Stomach (tissue), 8 donors: ENCODE measurements at regions not wholly inside any gene's neighbourhood (a gene's known extent, or its start where the extent isn't known, plus 50 kb on each side); places are given as distances from the start of the nearest gene placed in this dataset.

Source experiments
- DNase-seq, 2 donors: peaks; one replicate each; pipeline versions ENCODE4 v3.0.0 to v3.0.0-alpha.2; 2013 to 2019
- H3K27ac ChIP-seq, 5 donors: fragments of 200-600 bp in 4 of 5; sonication (generic) in 4 of 5; one replicate each; pipeline ENCODE4 v1.5.1; 2013 to 2019; ENCODE audit warnings: mild to moderate bottlenecking in 1 of 5, moderate library complexity in 1 of 5
- H3K27me3 ChIP-seq, 3 donors: fragments of 200-600 bp; sonication (generic); one replicate each; pipeline ENCODE4 v1.5.1; 2017 to 2019; ENCODE audit warnings: mixed run types in 1 of 3
- H3K36me3 ChIP-seq, 4 donors: fragments of 200-600 bp; sonication (generic); 1 replicate in 3 of 4; 2 replicates in 1 of 4; pipeline ENCODE4 v1.5.1; 2016 to 2019
- H3K4me1 ChIP-seq, 4 donors: fragments of 200-600 bp; sonication (generic); one replicate each; pipeline ENCODE4 v1.5.1; 2016 to 2019
- H3K4me3 ChIP-seq, 4 donors: fragments of 200-600 bp; sonication (generic) in 3 of 4; one replicate each; pipeline ENCODE4 v1.5.1; 2016 to 2019; ENCODE audit warnings: mild to moderate bottlenecking in 1 of 4
- H3K9me3 ChIP-seq, 4 donors: fragments of 200-600 bp; sonication (generic); one replicate each; pipeline ENCODE4 v1.5.1; 2016 to 2019
- CTCF ChIP-seq, 7 experiments: fragments of 450-650 bp in 4 of 7; fragments of 200-600 bp in 3 of 7; sonication (generic) in 3 of 7; IDR thresholded peaks; one replicate each; pipeline ENCODE4 v1.5.1; 2016 to 2019; ENCODE audit warnings: antibody characterized with exemption in 7 of 7, control low read depth in 2 of 7, mild to moderate bottlenecking in 1 of 7
- EP300 ChIP-seq: sonication (generic); formaldehyde crosslinking; IDR thresholded peaks from one replicate; pipeline ENCODE4 v1.6.1; 2017; ENCODE audit warnings: antibody characterized with exemption
- POLR2A ChIP-seq, 4 donors: fragments of 450-650 bp; IDR thresholded peaks; one replicate each; pipeline ENCODE4 v1.6.1; 2016; ENCODE audit warnings: antibody characterized with exemption in 4 of 4, control low read depth in 2 of 4, mild to moderate bottlenecking in 1 of 4, moderate library complexity in 1 of 4
- POLR2AphosphoS5 ChIP-seq, 3 donors: sonication (generic); formaldehyde crosslinking; IDR thresholded peaks; one replicate each; pipeline ENCODE4 v1.6.1; 2016; ENCODE audit warnings: antibody characterized with exemption in 3 of 3
- whole genome bisulfite sequencing, 5 donors: extraction: QIAGEN DNeasy Blood & Tissue Kit in 3 of 5; methylation state at CpG; one replicate each; pipeline versions ENCODE4 v1.1.5 to v1.1.7; 2013 to 2018; 5-methylcytosine and 5-hydroxymethylcytosine counted together
- intact Hi-C: fragments of 100-400 bp; cut with DNase I; formaldehyde crosslinking; loops from one replicate; pipeline ENCODE4 v1.15.1; 2023; ENCODE audit warnings: low total_unique reads
- donor health status: healthy with polysubstance abuse.
- donor health status: Bipolar disorder and iron deficiency.
- donor health status: healthy.

GRCh38 chr1:29597861-29598260, 361.5 kb downstream of the PTPRU start:
- Histone ChIP-seq H3K9me3 (no peaks in the 10 kb centered on the region), H3K4me1 (no peaks in the 10 kb centered on the region), H3K36me3 (no peaks in the 10 kb centered on the region), H3K27ac (no peak overlapping the region), H3K27me3 (peaks cover 0 to 38% (median 0%) of the 10 kb centered on the region in 3 donors), H3K4me3 (no peak overlapping the region)
- intact Hi-C loops, result no loop called here
- TF ChIP-seq EP300, result no peak
- TF ChIP-seq POLR2A (IDR thresholded peaks at IDR 0.05), result no peak
- TF ChIP-seq POLR2AphosphoS5 (IDR thresholded peaks at IDR 0.05), result no peak
- TF ChIP-seq CTCF (IDR thresholded peaks at IDR 0.05), result no peak
- DNase-seq, result no peak
- 54 to 69% (median 61%) methylated on average over 5 of the region's 5 CpGs for WGBS, 5 donors

GRCh38 chr1:29593601-29594382, 357.5 kb downstream of the PTPRU start:
- Histone ChIP-seq H3K9me3 (no peaks in the 10 kb centered on the region), H3K27me3 (peaks cover 0 to 32% (median 0%) of the 10 kb centered on the region in 3 donors), H3K4me1 (no peaks in the 10 kb centered on the region), H3K36me3 (no peaks in the 10 kb centered on the region), H3K4me3 (no peak overlapping the region), H3K27ac (no peak overlapping the region)
- no peak for DNase-seq
- WGBS, 5 donors, result 67 to 80% (median 69%) methylated on average over 4 of the region's 4 CpGs
- intact Hi-C loops, result no loop called here
- no peak for TF ChIP-seq CTCF (IDR thresholded peaks at IDR 0.05)
- TF ChIP-seq POLR2AphosphoS5 (IDR thresholded peaks at IDR 0.05), result no peak
- TF ChIP-seq POLR2A (IDR thresholded peaks at IDR 0.05), result no peak
- no peak for TF ChIP-seq EP300

- WGBS, 5 donors, result 49 to 82% (median 54%) methylated on average over 5 of the region's 5 CpGs
- H3K27me3 ChIP-seq, result peaks cover 0 to 32% (median 0%) of the 10 kb centered on the region in 3 donors
- TF ChIP-seq POLR2A (IDR thresholded peaks at IDR 0.05) (no peak), POLR2AphosphoS5 (IDR thresholded peaks at IDR 0.05) (no peak), EP300 (no peak), CTCF (IDR thresholded peaks at IDR 0.05) (no peak)
- intact Hi-C loops, result no loop called here
- no peak overlapping the region for H3K4me3 ChIP-seq
- no peak overlapping the region for H3K27ac ChIP-seq
- no peak for DNase-seq
- H3K9me3 ChIP-seq, result no peaks in the 10 kb centered on the region
- H3K4me1 ChIP-seq, result no peaks in the 10 kb centered on the region
- H3K36me3 ChIP-seq, result no peaks in the 10 kb centered on the region
These were observed 356.4 kb downstream of the PTPRU start for GRCh38 chr1:29592731-29593130.

GRCh38 chr1:29592261-29592615, 355.9 kb downstream of the PTPRU start:
- H3K4me1 ChIP-seq, result no peaks in the 10 kb centered on the region
- no peak for DNase-seq
- TF ChIP-seq EP300 (no peak), POLR2AphosphoS5 (IDR thresholded peaks at IDR 0.05) (no peak), CTCF (IDR thresholded peaks at IDR 0.05) (no peak), POLR2A (IDR thresholded peaks at IDR 0.05) (no peak)
- peaks cover 0 to 37% (median 0%) of the 10 kb centered on the region in 3 donors for H3K27me3 ChIP-seq
- 76 to 85% (median 81%) methylated on average over 4 to 6 of the region's 6 CpGs for WGBS, 5 donors
- no peak overlapping the region for H3K4me3 ChIP-seq
- no peak overlapping the region for H3K27ac ChIP-seq
- intact Hi-C loops, result no loop called here
- no peaks in the 10 kb centered on the region for H3K9me3 ChIP-seq
- H3K36me3 ChIP-seq, result no peaks in the 10 kb centered on the region
